H9 (cell line): ENCODE measurements at regions not wholly inside any gene's neighbourhood (a gene's known extent, or its start where the extent isn't known, plus 50 kb on each side); places are given as distances from the start of the nearest gene placed in this dataset.

Source experiments
- DNase-seq: peaks from one replicate; pipeline ENCODE4 v3.0.0-alpha.2; 2017
- H2AFZ ChIP-seq: one replicate; pipeline ENCODE4 v1.6.1; 2013; ENCODE audit warnings: mild to moderate bottlenecking, low read length, control low read depth, moderate library complexity
- H2AK5ac ChIP-seq: 2 replicates; pipeline ENCODE4 v1.6.1; 2013; ENCODE audit warnings: low read length, control low read depth, mixed read lengths; ENCODE audit not compliant: insufficient read length
- H2BK120ac ChIP-seq: one replicate; pipeline ENCODE4 v1.6.1; 2013; ENCODE audit warnings: low read depth, mild to moderate bottlenecking, low read length, control low read depth, inconsistent platforms; ENCODE audit not compliant: poor library complexity, severe bottlenecking
- H2BK12ac ChIP-seq: 2 replicates; pipeline ENCODE4 v1.6.1; 2013; ENCODE audit warnings: low read length, control low read depth, mixed read lengths, low read depth; ENCODE audit not compliant: insufficient read length
- H2BK15ac ChIP-seq: 2 replicates; pipeline ENCODE4 v1.6.1; 2013; ENCODE audit warnings: low read depth, low read length, control low read depth
- H2BK20ac ChIP-seq: one replicate; pipeline ENCODE4 v1.6.1; 2013; ENCODE audit warnings: low read depth, mild to moderate bottlenecking, low read length, control low read depth, inconsistent platforms; ENCODE audit not compliant: poor library complexity, severe bottlenecking
- H2BK5ac ChIP-seq: 2 replicates; pipeline ENCODE4 v1.6.1; 2013; ENCODE audit warnings: low read length, control low read depth, mixed read lengths; ENCODE audit not compliant: insufficient read length
- H3K14ac ChIP-seq: 2 replicates; pipeline ENCODE4 v1.6.1; 2013; ENCODE audit warnings: low read length, control low read depth; ENCODE audit not compliant: insufficient read depth
- H3K18ac ChIP-seq: 2 replicates; pipeline ENCODE4 v1.6.1; 2013; ENCODE audit warnings: low read depth, mild to moderate bottlenecking, mixed read lengths, low read length, control low read depth; ENCODE audit not compliant: insufficient read length
- H3K23ac ChIP-seq: 2 replicates; pipeline ENCODE4 v1.6.1; 2013; ENCODE audit warnings: low read length, control low read depth, mixed read lengths, low read depth; ENCODE audit not compliant: insufficient read length
- H3K23me2 ChIP-seq: 2 replicates; pipeline ENCODE4 v1.6.1; 2013; ENCODE audit warnings: low read depth, mild to moderate bottlenecking, mixed read lengths, low read length, control low read depth; ENCODE audit not compliant: insufficient read length, poor library complexity, severe bottlenecking
- H3K27ac ChIP-seq: 2 replicates; pipeline ENCODE4 v1.5.1; 2013; ENCODE audit warnings: low read length, control low read depth, mixed read lengths, low read depth; ENCODE audit not compliant: insufficient read length
- H3K27me3 ChIP-seq: 2 replicates; pipeline ENCODE4 v1.6.1; 2013; ENCODE audit warnings: low read length, control low read depth, inconsistent platforms; ENCODE audit not compliant: insufficient read depth
- H3K4ac ChIP-seq: 2 replicates; pipeline ENCODE4 v1.6.1; 2013; ENCODE audit warnings: low read depth, mild to moderate bottlenecking, control low read depth, inconsistent platforms, low read length, moderate library complexity
- H3K4me1 ChIP-seq: 2 replicates; pipeline ENCODE4 v1.6.1; 2013; ENCODE audit warnings: low read length, control low read depth, inconsistent platforms; ENCODE audit not compliant: insufficient read depth
- H3K4me2 ChIP-seq: 2 replicates; pipeline ENCODE4 v1.6.1; 2013; ENCODE audit warnings: low read length, control low read depth, mixed read lengths; ENCODE audit not compliant: insufficient read length, insufficient read depth
- H3K56ac ChIP-seq: 2 replicates; pipeline ENCODE4 v1.6.1; 2013; ENCODE audit warnings: low read depth, mild to moderate bottlenecking, mixed read lengths, low read length, control low read depth; ENCODE audit not compliant: insufficient read length
- H3K79me1 ChIP-seq: 2 replicates; pipeline ENCODE4 v1.6.1; 2013; ENCODE audit warnings: low read depth, mild to moderate bottlenecking, moderate library complexity, low read length, control low read depth, inconsistent platforms; ENCODE audit not compliant: insufficient read depth, poor library complexity, severe bottlenecking
- H3K79me2 ChIP-seq: 2 replicates; pipeline ENCODE4 v1.6.1; 2013; ENCODE audit warnings: low read length, control low read depth, inconsistent platforms; ENCODE audit not compliant: insufficient read depth
- H3K9ac ChIP-seq: 2 replicates; pipeline ENCODE4 v1.6.1; 2013; ENCODE audit warnings: low read length, control low read depth, mixed read lengths; ENCODE audit not compliant: insufficient read length; ENCODE audit errors: extremely low read depth
- H3K9me3 ChIP-seq: one replicate; pipeline ENCODE4 v1.6.1; 2013; ENCODE audit warnings: low read depth, low read length, inconsistent platforms; ENCODE audit not compliant: control insufficient read depth
- H3T11ph ChIP-seq: one replicate; pipeline ENCODE4 v1.6.1; 2013; ENCODE audit warnings: mild to moderate bottlenecking, low read length, control low read depth, inconsistent platforms
- H4K20me1 ChIP-seq: one replicate; pipeline ENCODE4 v1.6.1; 2013; ENCODE audit not compliant: control insufficient read depth, insufficient read length, insufficient read depth
- H4K5ac ChIP-seq: 2 replicates; pipeline ENCODE4 v1.6.1; 2013; ENCODE audit warnings: low read depth, mild to moderate bottlenecking, mixed read lengths, low read length, control low read depth; ENCODE audit not compliant: insufficient read length
- H4K8ac ChIP-seq: replicated peaks from 2 replicates; pipeline ENCODE4 v1.6.1; 2013; ENCODE audit warnings: low read length, control low read depth, mixed read lengths, low read depth; ENCODE audit not compliant: insufficient read length
- H4K91ac ChIP-seq: 2 replicates; pipeline ENCODE4 v1.6.1; 2013; ENCODE audit warnings: low read depth, mild to moderate bottlenecking, moderate library complexity, mixed read lengths, low read length, control low read depth; ENCODE audit not compliant: insufficient read length
- H3K27ac Mint-ChIP-seq, 3 experiments: 2 replicates in 2 of 3; 3 replicates in 1 of 3; pipeline ENCODE4 v1.8.0; 2020 to 2021; ENCODE audit warnings: mixed read lengths in 3 of 3, mild to moderate bottlenecking in 1 of 3, moderate library complexity in 1 of 3
- H3K27me3 Mint-ChIP-seq: 2 replicates; pipeline ENCODE4 v1.8.0; 2021; ENCODE audit warnings: low read depth, mild to moderate bottlenecking, moderate library complexity, mixed read lengths
- H3K36me3 Mint-ChIP-seq, 3 experiments: 2 replicates in 2 of 3; 3 replicates in 1 of 3; pipeline ENCODE4 v1.8.0; 2020 to 2021; ENCODE audit warnings: low read depth in 3 of 3, mixed read lengths in 3 of 3; ENCODE audit not compliant: insufficient read depth in 1 of 3
- H3K4me1 Mint-ChIP-seq, 2 experiments: 2 replicates each; pipeline ENCODE4 v1.8.0; 2020; ENCODE audit warnings: mixed read lengths in 2 of 2
- H3K4me3 Mint-ChIP-seq, 2 experiments: 2 replicates in 1 of 2; 3 replicates in 1 of 2; pipeline ENCODE4 v1.8.0; 2020 to 2021; ENCODE audit warnings: mild to moderate bottlenecking in 2 of 2, mixed read lengths in 2 of 2, moderate library complexity in 1 of 2
- H3K9me3 Mint-ChIP-seq, 2 experiments: 2 replicates in 1 of 2; 3 replicates in 1 of 2; pipeline ENCODE4 v1.8.0; 2020; ENCODE audit warnings: mild to moderate bottlenecking in 2 of 2, mixed read lengths in 2 of 2, moderate library complexity in 1 of 2
- WGBS: extraction: QIAGEN DNeasy Blood & Tissue Kit; methylation state at CpG from one replicate; pipeline ENCODE4 v1.1.7; 2013; ENCODE audit warnings: missing lambda C conversion rate, low lambda C conversion rate, mixed read lengths; ENCODE audit not compliant: insufficient read length; ENCODE audit errors: extremely low coverage; 5-methylcytosine and 5-hydroxymethylcytosine counted together
- TF ChIP-seq, protein P1 (sequence below): fragments of 200-600 bp; sonication (generic); conservative IDR thresholded peaks from 3 replicates; pipeline ENCODE4 v1.8.0; 2021; ENCODE audit warnings: antibody characterized with exemption, mild to moderate bottlenecking

DNA sequence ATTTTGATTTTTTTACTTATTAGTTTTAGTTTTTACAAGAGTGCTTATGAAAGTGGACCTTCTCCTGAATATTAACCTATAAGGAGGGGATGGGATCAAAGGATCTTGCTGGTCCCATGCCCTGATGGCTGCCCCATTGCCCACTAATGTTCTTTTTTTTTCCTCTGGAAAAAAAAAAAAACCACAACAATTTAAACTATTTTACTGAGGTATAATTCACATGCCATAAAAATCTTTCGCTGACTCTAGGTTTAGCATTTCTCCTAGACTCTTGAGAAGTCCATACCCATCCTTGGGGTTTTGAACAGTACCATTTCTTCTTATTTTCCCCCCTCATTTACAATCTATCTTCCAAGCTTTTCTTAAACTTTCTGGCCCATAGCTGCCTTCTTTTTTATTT is 481.8 kb downstream of the TFEC start:
- Histone ChIP-seq H4K5ac (no peak overlapping the region), H3K27ac (no peak overlapping the region), H3K56ac (no peak overlapping the region), H3K18ac (no peak overlapping the region), H2BK5ac (no peak overlapping the region), H4K20me1 (no peaks in the 10 kb centered on the region), H3K27me3 (no peaks in the 10 kb centered on the region), H3K23ac (no peak overlapping the region), H3K14ac (no peak overlapping the region), H2AFZ (no peak overlapping the region), H3K9ac (no peak overlapping the region), H3K79me2 (no peaks in the 10 kb centered on the region), H2BK12ac (no peak overlapping the region), H3K4me1 (no peaks in the 10 kb centered on the region), H2BK120ac (no peak overlapping the region), H3T11ph (no peak overlapping the region), H3K79me1 (no peaks in the 10 kb centered on the region), H2BK20ac (no peak overlapping the region), H4K8ac (no peak overlapping the region), H2BK15ac (no peak overlapping the region), H3K4ac (no peak overlapping the region), H3K9me3 (no peaks in the 10 kb centered on the region), H3K4me2 (no peak overlapping the region), H3K23me2 (no peaks in the 10 kb centered on the region), H4K91ac (no peak overlapping the region), H2AK5ac (no peak overlapping the region)
- no peaks in the 10 kb centered on the region for H3K36me3 Mint-ChIP-seq
- TF ChIP-seq, protein P1, sequence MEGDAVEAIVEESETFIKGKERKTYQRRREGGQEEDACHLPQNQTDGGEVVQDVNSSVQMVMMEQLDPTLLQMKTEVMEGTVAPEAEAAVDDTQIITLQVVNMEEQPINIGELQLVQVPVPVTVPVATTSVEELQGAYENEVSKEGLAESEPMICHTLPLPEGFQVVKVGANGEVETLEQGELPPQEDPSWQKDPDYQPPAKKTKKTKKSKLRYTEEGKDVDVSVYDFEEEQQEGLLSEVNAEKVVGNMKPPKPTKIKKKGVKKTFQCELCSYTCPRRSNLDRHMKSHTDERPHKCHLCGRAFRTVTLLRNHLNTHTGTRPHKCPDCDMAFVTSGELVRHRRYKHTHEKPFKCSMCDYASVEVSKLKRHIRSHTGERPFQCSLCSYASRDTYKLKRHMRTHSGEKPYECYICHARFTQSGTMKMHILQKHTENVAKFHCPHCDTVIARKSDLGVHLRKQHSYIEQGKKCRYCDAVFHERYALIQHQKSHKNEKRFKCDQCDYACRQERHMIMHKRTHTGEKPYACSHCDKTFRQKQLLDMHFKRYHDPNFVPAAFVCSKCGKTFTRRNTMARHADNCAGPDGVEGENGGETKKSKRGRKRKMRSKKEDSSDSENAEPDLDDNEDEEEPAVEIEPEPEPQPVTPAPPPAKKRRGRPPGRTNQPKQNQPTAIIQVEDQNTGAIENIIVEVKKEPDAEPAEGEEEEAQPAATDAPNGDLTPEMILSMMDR, result no peak
- no peaks in the 10 kb centered on the region for H3K4me1 Mint-ChIP-seq
- no peak overlapping the region for H3K27ac Mint-ChIP-seq
- no peaks in the 10 kb centered on the region for H3K9me3 Mint-ChIP-seq
- no peaks in the 10 kb centered on the region for H3K27me3 Mint-ChIP-seq
- no peak overlapping the region for H3K4me3 Mint-ChIP-seq
- no CpG with 5 or more reads among the region's 1 CpG for WGBS
- no peak for DNase-seq
